H9 (cell line): ENCODE measurements at regions not wholly inside any gene's neighbourhood (a gene's known extent, or its start where the extent isn't known, plus 50 kb on each side); places are given as distances from the start of the nearest gene placed in this dataset.

Source experiments
- DNase-seq: peaks from one replicate; pipeline ENCODE4 v3.0.0-alpha.2; 2017
- H2AFZ ChIP-seq: one replicate; pipeline ENCODE4 v1.6.1; 2013; ENCODE audit warnings: mild to moderate bottlenecking, low read length, control low read depth, moderate library complexity
- H2AK5ac ChIP-seq: 2 replicates; pipeline ENCODE4 v1.6.1; 2013; ENCODE audit warnings: low read length, control low read depth, mixed read lengths; ENCODE audit not compliant: insufficient read length
- H2BK120ac ChIP-seq: one replicate; pipeline ENCODE4 v1.6.1; 2013; ENCODE audit warnings: low read depth, mild to moderate bottlenecking, low read length, control low read depth, inconsistent platforms; ENCODE audit not compliant: poor library complexity, severe bottlenecking
- H2BK12ac ChIP-seq: 2 replicates; pipeline ENCODE4 v1.6.1; 2013; ENCODE audit warnings: low read length, control low read depth, mixed read lengths, low read depth; ENCODE audit not compliant: insufficient read length
- H2BK15ac ChIP-seq: 2 replicates; pipeline ENCODE4 v1.6.1; 2013; ENCODE audit warnings: low read depth, low read length, control low read depth
- H2BK20ac ChIP-seq: one replicate; pipeline ENCODE4 v1.6.1; 2013; ENCODE audit warnings: low read depth, mild to moderate bottlenecking, low read length, control low read depth, inconsistent platforms; ENCODE audit not compliant: poor library complexity, severe bottlenecking
- H2BK5ac ChIP-seq: 2 replicates; pipeline ENCODE4 v1.6.1; 2013; ENCODE audit warnings: low read length, control low read depth, mixed read lengths; ENCODE audit not compliant: insufficient read length
- H3K14ac ChIP-seq: 2 replicates; pipeline ENCODE4 v1.6.1; 2013; ENCODE audit warnings: low read length, control low read depth; ENCODE audit not compliant: insufficient read depth
- H3K18ac ChIP-seq: 2 replicates; pipeline ENCODE4 v1.6.1; 2013; ENCODE audit warnings: low read depth, mild to moderate bottlenecking, mixed read lengths, low read length, control low read depth; ENCODE audit not compliant: insufficient read length
- H3K23ac ChIP-seq: 2 replicates; pipeline ENCODE4 v1.6.1; 2013; ENCODE audit warnings: low read length, control low read depth, mixed read lengths, low read depth; ENCODE audit not compliant: insufficient read length
- H3K23me2 ChIP-seq: 2 replicates; pipeline ENCODE4 v1.6.1; 2013; ENCODE audit warnings: low read depth, mild to moderate bottlenecking, mixed read lengths, low read length, control low read depth; ENCODE audit not compliant: insufficient read length, poor library complexity, severe bottlenecking
- H3K27ac ChIP-seq: 2 replicates; pipeline ENCODE4 v1.5.1; 2013; ENCODE audit warnings: low read length, control low read depth, mixed read lengths, low read depth; ENCODE audit not compliant: insufficient read length
- H3K27me3 ChIP-seq: 2 replicates; pipeline ENCODE4 v1.6.1; 2013; ENCODE audit warnings: low read length, control low read depth, inconsistent platforms; ENCODE audit not compliant: insufficient read depth
- H3K4ac ChIP-seq: 2 replicates; pipeline ENCODE4 v1.6.1; 2013; ENCODE audit warnings: low read depth, mild to moderate bottlenecking, control low read depth, inconsistent platforms, low read length, moderate library complexity
- H3K4me1 ChIP-seq: 2 replicates; pipeline ENCODE4 v1.6.1; 2013; ENCODE audit warnings: low read length, control low read depth, inconsistent platforms; ENCODE audit not compliant: insufficient read depth
- H3K4me2 ChIP-seq: 2 replicates; pipeline ENCODE4 v1.6.1; 2013; ENCODE audit warnings: low read length, control low read depth, mixed read lengths; ENCODE audit not compliant: insufficient read length, insufficient read depth
- H3K56ac ChIP-seq: 2 replicates; pipeline ENCODE4 v1.6.1; 2013; ENCODE audit warnings: low read depth, mild to moderate bottlenecking, mixed read lengths, low read length, control low read depth; ENCODE audit not compliant: insufficient read length
- H3K79me1 ChIP-seq: 2 replicates; pipeline ENCODE4 v1.6.1; 2013; ENCODE audit warnings: low read depth, mild to moderate bottlenecking, moderate library complexity, low read length, control low read depth, inconsistent platforms; ENCODE audit not compliant: insufficient read depth, poor library complexity, severe bottlenecking
- H3K79me2 ChIP-seq: 2 replicates; pipeline ENCODE4 v1.6.1; 2013; ENCODE audit warnings: low read length, control low read depth, inconsistent platforms; ENCODE audit not compliant: insufficient read depth
- H3K9ac ChIP-seq: 2 replicates; pipeline ENCODE4 v1.6.1; 2013; ENCODE audit warnings: low read length, control low read depth, mixed read lengths; ENCODE audit not compliant: insufficient read length; ENCODE audit errors: extremely low read depth
- H3K9me3 ChIP-seq: one replicate; pipeline ENCODE4 v1.6.1; 2013; ENCODE audit warnings: low read depth, low read length, inconsistent platforms; ENCODE audit not compliant: control insufficient read depth
- H3T11ph ChIP-seq: one replicate; pipeline ENCODE4 v1.6.1; 2013; ENCODE audit warnings: mild to moderate bottlenecking, low read length, control low read depth, inconsistent platforms
- H4K20me1 ChIP-seq: one replicate; pipeline ENCODE4 v1.6.1; 2013; ENCODE audit not compliant: control insufficient read depth, insufficient read length, insufficient read depth
- H4K5ac ChIP-seq: 2 replicates; pipeline ENCODE4 v1.6.1; 2013; ENCODE audit warnings: low read depth, mild to moderate bottlenecking, mixed read lengths, low read length, control low read depth; ENCODE audit not compliant: insufficient read length
- H4K8ac ChIP-seq: replicated peaks from 2 replicates; pipeline ENCODE4 v1.6.1; 2013; ENCODE audit warnings: low read length, control low read depth, mixed read lengths, low read depth; ENCODE audit not compliant: insufficient read length
- H4K91ac ChIP-seq: 2 replicates; pipeline ENCODE4 v1.6.1; 2013; ENCODE audit warnings: low read depth, mild to moderate bottlenecking, moderate library complexity, mixed read lengths, low read length, control low read depth; ENCODE audit not compliant: insufficient read length
- H3K27ac Mint-ChIP-seq, 3 experiments: 2 replicates in 2 of 3; 3 replicates in 1 of 3; pipeline ENCODE4 v1.8.0; 2020 to 2021; ENCODE audit warnings: mixed read lengths in 3 of 3, mild to moderate bottlenecking in 1 of 3, moderate library complexity in 1 of 3
- H3K27me3 Mint-ChIP-seq: 2 replicates; pipeline ENCODE4 v1.8.0; 2021; ENCODE audit warnings: low read depth, mild to moderate bottlenecking, moderate library complexity, mixed read lengths
- H3K36me3 Mint-ChIP-seq, 3 experiments: 2 replicates in 2 of 3; 3 replicates in 1 of 3; pipeline ENCODE4 v1.8.0; 2020 to 2021; ENCODE audit warnings: low read depth in 3 of 3, mixed read lengths in 3 of 3; ENCODE audit not compliant: insufficient read depth in 1 of 3
- H3K4me1 Mint-ChIP-seq, 2 experiments: 2 replicates each; pipeline ENCODE4 v1.8.0; 2020; ENCODE audit warnings: mixed read lengths in 2 of 2
- H3K4me3 Mint-ChIP-seq, 2 experiments: 2 replicates in 1 of 2; 3 replicates in 1 of 2; pipeline ENCODE4 v1.8.0; 2020 to 2021; ENCODE audit warnings: mild to moderate bottlenecking in 2 of 2, mixed read lengths in 2 of 2, moderate library complexity in 1 of 2
- H3K9me3 Mint-ChIP-seq, 2 experiments: 2 replicates in 1 of 2; 3 replicates in 1 of 2; pipeline ENCODE4 v1.8.0; 2020; ENCODE audit warnings: mild to moderate bottlenecking in 2 of 2, mixed read lengths in 2 of 2, moderate library complexity in 1 of 2
- WGBS: extraction: QIAGEN DNeasy Blood & Tissue Kit; methylation state at CpG from one replicate; pipeline ENCODE4 v1.1.7; 2013; ENCODE audit warnings: missing lambda C conversion rate, low lambda C conversion rate, mixed read lengths; ENCODE audit not compliant: insufficient read length; ENCODE audit errors: extremely low coverage; 5-methylcytosine and 5-hydroxymethylcytosine counted together
- TF ChIP-seq, protein P1 (sequence below): fragments of 200-600 bp; sonication (generic); conservative IDR thresholded peaks from 3 replicates; pipeline ENCODE4 v1.8.0; 2021; ENCODE audit warnings: antibody characterized with exemption, mild to moderate bottlenecking

DNA sequence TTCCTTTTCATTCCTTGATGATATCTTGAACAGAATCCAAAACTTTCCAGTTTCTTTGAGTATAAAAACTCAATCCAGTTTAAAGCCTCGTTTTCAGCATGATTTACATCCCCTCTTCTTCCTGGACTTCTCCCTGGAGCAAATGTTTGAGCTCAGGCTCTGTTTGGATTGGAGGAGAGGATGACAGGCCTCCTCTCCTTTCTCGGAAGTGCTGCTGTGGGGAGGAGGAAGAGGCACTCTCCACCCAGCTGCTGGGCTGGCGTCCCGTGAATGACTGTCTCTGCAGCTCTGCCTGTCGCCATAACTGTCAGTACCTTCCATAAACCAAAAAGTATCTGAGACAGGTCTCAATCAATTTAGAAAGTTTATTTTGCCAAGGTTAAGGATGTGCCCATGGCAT lies 238.2 kb upstream of the AGAP1 start:
- Histone ChIP-seq H3T11ph (no peak overlapping the region), H2AFZ (no peak overlapping the region), H3K4ac (no peak overlapping the region), H3K79me1 (no peaks in the 10 kb centered on the region), H3K27me3 (no peaks in the 10 kb centered on the region), H2AK5ac (no peak overlapping the region), H3K27ac (no peak overlapping the region), H2BK12ac (no peak overlapping the region), H3K4me1 (no peaks in the 10 kb centered on the region), H4K91ac (no peak overlapping the region), H4K20me1 (no peaks in the 10 kb centered on the region), H3K9me3 (no peaks in the 10 kb centered on the region), H2BK120ac (no peak overlapping the region), H3K4me2 (no peak overlapping the region), H2BK5ac (no peak overlapping the region), H3K23ac (no peak overlapping the region), H4K8ac (no peak overlapping the region), H3K23me2 (no peaks in the 10 kb centered on the region), H3K18ac (no peak overlapping the region), H2BK15ac (no peak overlapping the region), H4K5ac (no peak overlapping the region), H3K79me2 (no peaks in the 10 kb centered on the region), H3K56ac (no peak overlapping the region), H3K14ac (no peak overlapping the region), H3K9ac (no peak overlapping the region), H2BK20ac (no peak overlapping the region)
- Mint-ChIP-seq H3K4me1 (no peaks in the 10 kb centered on the region), H3K9me3 (peaks cover 10 to 13% of the 10 kb centered on the region in 2 experiments), H3K27me3 (peaks cover 4% of the 10 kb centered on the region; the same call in 1 of the 2 replicates), H3K27ac (no peak overlapping the region), H3K4me3 (no peak overlapping the region), H3K36me3 (peaks cover 0 to 8% (median 1%) of the 10 kb centered on the region in 3 experiments; a peak in 3 of 7 replicates)
- no peak for DNase-seq
- WGBS, result no CpG with 5 or more reads among the region's 5 CpGs
- TF ChIP-seq, protein P1, sequence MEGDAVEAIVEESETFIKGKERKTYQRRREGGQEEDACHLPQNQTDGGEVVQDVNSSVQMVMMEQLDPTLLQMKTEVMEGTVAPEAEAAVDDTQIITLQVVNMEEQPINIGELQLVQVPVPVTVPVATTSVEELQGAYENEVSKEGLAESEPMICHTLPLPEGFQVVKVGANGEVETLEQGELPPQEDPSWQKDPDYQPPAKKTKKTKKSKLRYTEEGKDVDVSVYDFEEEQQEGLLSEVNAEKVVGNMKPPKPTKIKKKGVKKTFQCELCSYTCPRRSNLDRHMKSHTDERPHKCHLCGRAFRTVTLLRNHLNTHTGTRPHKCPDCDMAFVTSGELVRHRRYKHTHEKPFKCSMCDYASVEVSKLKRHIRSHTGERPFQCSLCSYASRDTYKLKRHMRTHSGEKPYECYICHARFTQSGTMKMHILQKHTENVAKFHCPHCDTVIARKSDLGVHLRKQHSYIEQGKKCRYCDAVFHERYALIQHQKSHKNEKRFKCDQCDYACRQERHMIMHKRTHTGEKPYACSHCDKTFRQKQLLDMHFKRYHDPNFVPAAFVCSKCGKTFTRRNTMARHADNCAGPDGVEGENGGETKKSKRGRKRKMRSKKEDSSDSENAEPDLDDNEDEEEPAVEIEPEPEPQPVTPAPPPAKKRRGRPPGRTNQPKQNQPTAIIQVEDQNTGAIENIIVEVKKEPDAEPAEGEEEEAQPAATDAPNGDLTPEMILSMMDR, result no peak
